ENCODE measurements at regions not wholly inside any gene's neighbourhood (a gene's known extent, or its start where the extent isn't known, plus 50 kb on each side); places are given as distances from the start of the nearest gene placed in this dataset.

DNA sequence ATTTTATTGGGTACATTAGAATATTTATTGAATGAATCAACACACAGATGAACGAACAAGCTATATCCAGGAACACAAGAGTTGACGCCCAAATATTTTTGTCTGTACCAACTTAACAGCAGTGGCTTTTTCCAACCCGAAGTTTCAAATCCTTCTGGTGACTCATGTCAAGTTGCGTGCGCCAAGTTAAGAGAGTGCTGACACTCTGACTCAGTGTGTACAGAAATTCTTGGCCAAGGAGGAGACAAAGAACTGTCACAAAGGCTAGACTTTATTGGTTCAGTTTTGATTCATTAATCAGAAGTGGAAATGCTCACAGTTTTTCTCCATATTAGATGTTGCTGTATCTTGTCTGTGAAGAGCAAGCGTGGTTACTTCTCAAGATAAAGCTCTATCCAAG is 59.6 kb upstream of the TSC22D2 start:
- TF ChIP-seq SP1 (IDR thresholded peaks at IDR 0.05; ENCODE audit: low read depth) (peak; percentile 92), EZH2 (IDR thresholded peaks at IDR 0.05) (no peak)
- TF ChIP-seq, protein P1, sequence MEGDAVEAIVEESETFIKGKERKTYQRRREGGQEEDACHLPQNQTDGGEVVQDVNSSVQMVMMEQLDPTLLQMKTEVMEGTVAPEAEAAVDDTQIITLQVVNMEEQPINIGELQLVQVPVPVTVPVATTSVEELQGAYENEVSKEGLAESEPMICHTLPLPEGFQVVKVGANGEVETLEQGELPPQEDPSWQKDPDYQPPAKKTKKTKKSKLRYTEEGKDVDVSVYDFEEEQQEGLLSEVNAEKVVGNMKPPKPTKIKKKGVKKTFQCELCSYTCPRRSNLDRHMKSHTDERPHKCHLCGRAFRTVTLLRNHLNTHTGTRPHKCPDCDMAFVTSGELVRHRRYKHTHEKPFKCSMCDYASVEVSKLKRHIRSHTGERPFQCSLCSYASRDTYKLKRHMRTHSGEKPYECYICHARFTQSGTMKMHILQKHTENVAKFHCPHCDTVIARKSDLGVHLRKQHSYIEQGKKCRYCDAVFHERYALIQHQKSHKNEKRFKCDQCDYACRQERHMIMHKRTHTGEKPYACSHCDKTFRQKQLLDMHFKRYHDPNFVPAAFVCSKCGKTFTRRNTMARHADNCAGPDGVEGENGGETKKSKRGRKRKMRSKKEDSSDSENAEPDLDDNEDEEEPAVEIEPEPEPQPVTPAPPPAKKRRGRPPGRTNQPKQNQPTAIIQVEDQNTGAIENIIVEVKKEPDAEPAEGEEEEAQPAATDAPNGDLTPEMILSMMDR (IDR thresholded peaks at IDR 0.05 in 2 of 3, conservative IDR thresholded peaks at IDR 0.05 in 1 of 3; ENCODE audit: borderline replicate concordance in 1 of 3, insufficient read depth in 1 of 3, low read depth in 2 of 3, low read length in 2 of 3) = no peak

Measured in HCT116 (cell line).